Smooth muscle cell (in vitro differentiated cells): ENCODE measurements at regions not wholly inside any gene's neighbourhood (a gene's known extent, or its start where the extent isn't known, plus 50 kb on each side); places are given as distances from the start of the nearest gene placed in this dataset.

Experiments
- DNase-seq: peaks from one replicate; lab custom pipeline; 2025; ENCODE audit not compliant: unreplicated experiment; lab: John Stamatoyannopoulos, UW
- H2AFZ ChIP-seq: fragments of 200-600 bp; sonication (generic); 2 replicates; pipeline ENCODE4 v1.6.0; 2016; ENCODE audit warnings: antibody characterized with exemption, low read depth, mild to moderate bottlenecking
- H3F3A ChIP-seq: fragments of 200-600 bp; sonication (generic); 2 replicates; pipeline ENCODE4 v1.6.0; 2017; ENCODE audit warnings: antibody characterized with exemption, low read depth
- H3K27ac ChIP-seq: fragments of 200-600 bp; sonication (generic); 2 replicates; pipeline ENCODE4 v1.5.1; 2016; ENCODE audit warnings: low read depth, mild to moderate bottlenecking
- H3K27me3 ChIP-seq: fragments of 200-600 bp; sonication (generic); 2 replicates; pipeline ENCODE4 v1.6.1; 2016; ENCODE audit warnings: low read depth, mild to moderate bottlenecking
- H3K36me3 ChIP-seq: fragments of 200-600 bp; sonication (generic); 2 replicates; pipeline ENCODE4 v1.5.1; 2016; ENCODE audit warnings: low read depth
- H3K4me1 ChIP-seq: fragments of 200-600 bp; sonication (generic); 2 replicates; pipeline ENCODE4 v1.5.1; 2016; ENCODE audit warnings: low read depth
- H3K4me2 ChIP-seq: fragments of 200-600 bp; sonication (generic); 2 replicates; pipeline ENCODE4 v1.6.0; 2016; ENCODE audit warnings: mild to moderate bottlenecking
- H3K4me3 ChIP-seq: fragments of 200-600 bp; sonication (generic); 2 replicates; pipeline ENCODE4 v1.5.1; 2016; ENCODE audit warnings: mild to moderate bottlenecking
- H3K79me2 ChIP-seq: fragments of 200-600 bp; sonication (generic); 2 replicates; pipeline ENCODE4 v1.6.0; 2016; ENCODE audit warnings: low read depth, mild to moderate bottlenecking
- H3K9ac ChIP-seq: fragments of 200-600 bp; sonication (generic); 2 replicates; pipeline ENCODE4 v1.6.0; 2016; ENCODE audit warnings: low read depth
- H3K9me3 ChIP-seq: fragments of 200-600 bp; sonication (generic); replicated peaks from 2 replicates; pipeline ENCODE4 v1.5.1; 2016; ENCODE audit warnings: low read depth
- H4K20me1 ChIP-seq: fragments of 200-600 bp; sonication (generic); 2 replicates; pipeline ENCODE4 v1.6.0; 2016; ENCODE audit warnings: low read depth
- WGBS: methylation state at CpG from one replicate; pipeline ENCODE4 v1.1.7; 2016; ENCODE audit warnings: low lambda C conversion rate; 5-methylcytosine and 5-hydroxymethylcytosine counted together
- TF ChIP-seq, protein P1 (sequence below): fragments of 200-600 bp; sonication (generic); IDR thresholded peaks from 2 replicates; pipeline ENCODE4 v1.5.1; 2017; ENCODE audit warnings: borderline replicate concordance, mild to moderate bottlenecking, antibody characterized with exemption; ENCODE audit not compliant: insufficient read depth, poor library complexity, severe bottlenecking

DNA sequence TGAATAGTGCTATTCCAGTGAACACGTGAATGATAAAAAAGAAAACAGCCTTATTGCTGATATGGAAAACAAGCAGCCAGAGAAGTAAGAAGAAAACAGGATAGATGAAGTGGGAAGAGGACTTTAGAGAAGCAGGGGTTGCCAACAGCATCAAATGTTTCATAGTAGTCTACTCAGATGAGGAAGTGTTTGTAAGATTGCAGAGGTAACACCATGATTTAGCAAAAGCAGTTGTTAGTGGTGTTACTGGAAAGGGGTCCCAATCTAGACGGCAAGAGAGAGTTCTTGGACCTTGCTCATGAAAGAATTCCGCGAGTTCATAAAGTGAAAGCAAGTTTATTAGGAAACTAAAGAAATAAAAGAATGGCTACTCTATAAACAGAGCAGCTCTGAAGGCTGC is 108.8 kb upstream of the MCTP2 start:
- WGBS = 92% methylated on average over 4 of the region's 4 CpGs
- H3K79me2 ChIP-seq = no peaks in the 10 kb centered on the region
- H3K4me2 ChIP-seq = no peak overlapping the region
- H3K9ac ChIP-seq = no peak overlapping the region
- H3K27ac ChIP-seq = no peak overlapping the region
- no peak overlapping the region for H3K4me3 ChIP-seq
- peaks cover 15% of the 10 kb centered on the region for H3K27me3 ChIP-seq
- DNase-seq = no peak
- TF ChIP-seq, protein P1, sequence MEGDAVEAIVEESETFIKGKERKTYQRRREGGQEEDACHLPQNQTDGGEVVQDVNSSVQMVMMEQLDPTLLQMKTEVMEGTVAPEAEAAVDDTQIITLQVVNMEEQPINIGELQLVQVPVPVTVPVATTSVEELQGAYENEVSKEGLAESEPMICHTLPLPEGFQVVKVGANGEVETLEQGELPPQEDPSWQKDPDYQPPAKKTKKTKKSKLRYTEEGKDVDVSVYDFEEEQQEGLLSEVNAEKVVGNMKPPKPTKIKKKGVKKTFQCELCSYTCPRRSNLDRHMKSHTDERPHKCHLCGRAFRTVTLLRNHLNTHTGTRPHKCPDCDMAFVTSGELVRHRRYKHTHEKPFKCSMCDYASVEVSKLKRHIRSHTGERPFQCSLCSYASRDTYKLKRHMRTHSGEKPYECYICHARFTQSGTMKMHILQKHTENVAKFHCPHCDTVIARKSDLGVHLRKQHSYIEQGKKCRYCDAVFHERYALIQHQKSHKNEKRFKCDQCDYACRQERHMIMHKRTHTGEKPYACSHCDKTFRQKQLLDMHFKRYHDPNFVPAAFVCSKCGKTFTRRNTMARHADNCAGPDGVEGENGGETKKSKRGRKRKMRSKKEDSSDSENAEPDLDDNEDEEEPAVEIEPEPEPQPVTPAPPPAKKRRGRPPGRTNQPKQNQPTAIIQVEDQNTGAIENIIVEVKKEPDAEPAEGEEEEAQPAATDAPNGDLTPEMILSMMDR = no peak
- H3K9me3 ChIP-seq = no peaks in the 10 kb centered on the region
- H3F3A ChIP-seq = no peaks in the 10 kb centered on the region
- H4K20me1 ChIP-seq = no peaks in the 10 kb centered on the region
- H3K4me1 ChIP-seq = no peaks in the 10 kb centered on the region
- no peak overlapping the region for H2AFZ ChIP-seq
- no peaks in the 10 kb centered on the region for H3K36me3 ChIP-seq

DNA sequence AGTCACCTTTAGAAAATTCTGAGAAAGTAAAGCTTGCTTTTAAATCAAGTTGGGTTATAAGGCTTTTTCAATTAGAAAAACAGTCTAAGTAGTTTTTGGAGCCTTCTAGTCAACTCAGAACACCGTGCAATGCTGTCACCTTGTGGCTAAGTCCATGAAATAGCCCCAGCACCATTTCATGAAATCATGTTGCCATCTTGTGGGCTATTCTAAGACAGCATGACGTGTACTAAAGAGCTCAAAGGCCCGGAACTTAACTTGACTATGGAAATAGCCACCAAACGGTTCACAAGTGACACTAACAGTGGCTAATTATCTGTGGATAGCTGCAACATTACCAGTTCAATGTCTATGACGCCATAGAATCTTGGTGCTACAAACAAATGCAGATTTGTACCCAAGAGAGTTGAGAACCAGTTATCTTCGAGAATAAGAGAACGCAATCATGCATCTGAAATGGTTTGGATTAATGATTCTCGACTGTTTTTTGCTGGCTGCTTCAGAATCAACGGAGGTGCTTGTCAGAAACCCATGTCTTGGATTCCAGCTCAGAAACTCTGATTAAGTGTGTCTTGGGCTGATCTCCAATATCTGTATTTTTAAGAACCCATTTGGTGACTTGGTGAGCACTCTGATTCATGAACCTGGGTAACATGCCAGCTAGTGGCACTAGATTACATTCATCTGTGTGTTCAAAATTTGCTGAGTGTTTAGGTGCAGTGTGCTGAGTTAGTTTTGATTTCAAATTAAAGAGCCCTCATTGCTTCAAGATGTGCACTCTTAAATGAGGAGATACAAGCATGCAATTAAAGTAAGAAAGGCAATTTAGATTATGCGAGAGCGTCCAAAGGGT is 111.2 kb upstream of the MCTP2 start:
- H3K27me3 ChIP-seq = no peaks in the 10 kb centered on the region
- DNase-seq = no peak
- H3K9me3 ChIP-seq = no peaks in the 10 kb centered on the region
- H3K36me3 ChIP-seq = no peaks in the 10 kb centered on the region
- no peak overlapping the region for H3K9ac ChIP-seq
- TF ChIP-seq, protein P1 = peak; percentile 99
- no peak overlapping the region for H3K27ac ChIP-seq
- H3K79me2 ChIP-seq = no peaks in the 10 kb centered on the region
- no peaks in the 10 kb centered on the region for H3K4me1 ChIP-seq
- H3F3A ChIP-seq = no peaks in the 10 kb centered on the region
- 51% methylated on average over 11 of the region's 11 CpGs for WGBS
- H3K4me3 ChIP-seq = no peak overlapping the region
- H2AFZ ChIP-seq = no peak overlapping the region
- H4K20me1 ChIP-seq = no peaks in the 10 kb centered on the region
- H3K4me2 ChIP-seq = no peak overlapping the region

DNA sequence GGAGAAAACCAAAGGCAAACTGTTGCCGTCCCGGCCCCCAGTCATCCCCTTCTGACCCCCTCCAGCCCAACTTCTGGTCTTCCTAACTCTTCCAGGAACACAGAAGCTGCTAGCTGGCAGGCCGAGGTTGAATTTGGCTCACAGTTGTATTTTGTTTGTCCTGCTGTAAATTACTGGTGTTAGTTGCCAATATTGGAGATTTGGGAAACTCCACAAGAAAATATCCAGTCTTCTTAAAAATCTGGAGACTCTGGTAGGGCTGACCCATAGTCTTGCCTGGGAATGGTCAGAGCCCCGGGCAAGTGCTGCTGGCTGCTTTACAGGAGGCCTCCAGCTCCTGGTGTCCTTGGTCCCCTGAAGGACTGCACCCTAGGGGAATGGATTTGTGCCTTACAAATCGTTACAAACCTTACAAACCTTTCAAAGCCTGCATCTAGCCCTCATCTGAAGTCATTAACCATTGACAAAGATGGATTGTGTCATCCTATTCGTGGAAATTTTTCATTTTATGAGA is 112.0 kb upstream of the MCTP2 start:
- no peaks in the 10 kb centered on the region for H3K27me3 ChIP-seq
- no peaks in the 10 kb centered on the region for H3K9me3 ChIP-seq
- no peak overlapping the region for H3K27ac ChIP-seq
- H3K79me2 ChIP-seq = no peaks in the 10 kb centered on the region
- H4K20me1 ChIP-seq = no peaks in the 10 kb centered on the region
- DNase-seq = no peak
- H3K4me3 ChIP-seq = no peak overlapping the region
- H3F3A ChIP-seq = no peaks in the 10 kb centered on the region
- no peak overlapping the region for H2AFZ ChIP-seq
- H3K4me2 ChIP-seq = no peak overlapping the region
- no peaks in the 10 kb centered on the region for H3K4me1 ChIP-seq
- H3K36me3 ChIP-seq = no peaks in the 10 kb centered on the region
- TF ChIP-seq, protein P1 = no peak
- 64% methylated on average over 6 of the region's 6 CpGs for WGBS
- H3K9ac ChIP-seq = no peak overlapping the region
